Body of pancreas (tissue), 4 donors: ENCODE measurements at regions not wholly inside any gene's neighbourhood (a gene's known extent, or its start where the extent isn't known, plus 50 kb on each side); places are given as distances from the start of the nearest gene placed in this dataset.

ENCODE experiments used
- ATAC-seq: fragments of 150-250 bp; one replicate; pipeline ENCODE4 v1.9.1; 2016
- DNase-seq, 4 donors: peaks; one replicate each; pipeline ENCODE4 v3.0.0-alpha.2; 2019
- H3K27ac ChIP-seq, 4 donors: fragments of 200-600 bp; sonication (generic); 1 replicate in 3 of 4; 2 replicates in 1 of 4; pipeline versions ENCODE4 v1.5.1 to v1.6.1; 2016 to 2019; ENCODE audit warnings: mild to moderate bottlenecking in 1 of 4, mixed read lengths in 1 of 4, moderate library complexity in 1 of 4
- H3K27me3 ChIP-seq, 2 donors: fragments of 200-600 bp; sonication (generic); one replicate each; pipeline ENCODE4 v1.6.0; 2016; ENCODE audit warnings: mild to moderate bottlenecking in 1 of 2
- H3K36me3 ChIP-seq, 2 donors: fragments of 200-600 bp; sonication (generic); replicated peaks in 1 of 2; 2 replicates each; pipeline ENCODE4 v1.5.1; 2016; ENCODE audit warnings: low read depth in 2 of 2; ENCODE audit not compliant: insufficient read depth in 1 of 2
- H3K4me1 ChIP-seq: fragments of 200-600 bp; sonication (generic); one replicate; pipeline ENCODE4 v1.6.0; 2016
- H3K4me3 ChIP-seq, 2 donors: fragments of 200-600 bp; sonication (generic); 1 replicate in 1 of 2; 2 replicates in 1 of 2; pipeline ENCODE4 v1.5.1; 2016 to 2019
- H3K9me3 ChIP-seq, 3 donors: fragments of 200-600 bp; sonication (generic); 1 replicate in 2 of 3; 2 replicates in 1 of 3; pipeline ENCODE4 v1.5.1; 2016
- CTCF ChIP-seq, 7 experiments: fragments of 450-650 bp in 4 of 7; fragments of 200-600 bp in 3 of 7; sonication (generic) in 3 of 7; IDR thresholded peaks; one replicate each; pipeline ENCODE4 v1.5.1; 2016 to 2019; ENCODE audit warnings: antibody characterized with exemption in 7 of 7
- POLR2A ChIP-seq, 3 donors: fragments of 450-650 bp; IDR thresholded peaks; one replicate each; pipeline ENCODE4 v1.6.1; 2016; ENCODE audit warnings: antibody characterized with exemption in 3 of 3, mild to moderate bottlenecking in 2 of 3
- WGBS, 2 donors: methylation state at CpG; one replicate each; pipeline ENCODE4 v1.1.5; 2017; 5-methylcytosine and 5-hydroxymethylcytosine counted together
- intact Hi-C: fragments of 100-400 bp; cut with DNase I; formaldehyde crosslinking; loops from one replicate; pipeline ENCODE4 v1.15.1; 2023

GRCh38 chr6:166877906-166878305 is 78.4 kb downstream of the RNASET2 start:
- Histone ChIP-seq H3K4me1 (no peaks in the 10 kb centered on the region), H3K27me3 (no peaks in the 10 kb centered on the region), H3K4me3 (no peak overlapping the region), H3K9me3 (no peaks in the 10 kb centered on the region), H3K27ac (no peak overlapping the region), H3K36me3 (no peaks in the 10 kb centered on the region)
- intact Hi-C loops: no loop called here
- TF ChIP-seq POLR2A (IDR thresholded peaks at IDR 0.05) (no peak), CTCF (IDR thresholded peaks at IDR 0.05) (no peak)
- ATAC-seq (no peak), DNase-seq (no peak)
- 73 to 81% methylated on average over 2 of the region's 2 CpGs for WGBS, 2 donors

GRCh38 chr6:166877349-166877748 is 79.0 kb downstream of the RNASET2 start:
- Histone ChIP-seq H3K36me3 (no peaks in the 10 kb centered on the region), H3K27ac (no peak overlapping the region), H3K4me1 (no peaks in the 10 kb centered on the region), H3K4me3 (no peak overlapping the region), H3K9me3 (no peaks in the 10 kb centered on the region), H3K27me3 (no peaks in the 10 kb centered on the region)
- TF ChIP-seq CTCF (IDR thresholded peaks at IDR 0.05) (no peak), POLR2A (IDR thresholded peaks at IDR 0.05) (no peak)
- ATAC-seq (no peak), DNase-seq (no peak)
- 89% methylated on average over 2 of the region's 2 CpGs for WGBS, 2 donors
- intact Hi-C loops: no loop called here

GRCh38 chr6:166872531-166873009 is 83.8 kb downstream of the RNASET2 start:
- intact Hi-C loops: no loop called here
- 80 to 82% methylated on average over 9 of the region's 9 CpGs for WGBS, 2 donors

DNA sequence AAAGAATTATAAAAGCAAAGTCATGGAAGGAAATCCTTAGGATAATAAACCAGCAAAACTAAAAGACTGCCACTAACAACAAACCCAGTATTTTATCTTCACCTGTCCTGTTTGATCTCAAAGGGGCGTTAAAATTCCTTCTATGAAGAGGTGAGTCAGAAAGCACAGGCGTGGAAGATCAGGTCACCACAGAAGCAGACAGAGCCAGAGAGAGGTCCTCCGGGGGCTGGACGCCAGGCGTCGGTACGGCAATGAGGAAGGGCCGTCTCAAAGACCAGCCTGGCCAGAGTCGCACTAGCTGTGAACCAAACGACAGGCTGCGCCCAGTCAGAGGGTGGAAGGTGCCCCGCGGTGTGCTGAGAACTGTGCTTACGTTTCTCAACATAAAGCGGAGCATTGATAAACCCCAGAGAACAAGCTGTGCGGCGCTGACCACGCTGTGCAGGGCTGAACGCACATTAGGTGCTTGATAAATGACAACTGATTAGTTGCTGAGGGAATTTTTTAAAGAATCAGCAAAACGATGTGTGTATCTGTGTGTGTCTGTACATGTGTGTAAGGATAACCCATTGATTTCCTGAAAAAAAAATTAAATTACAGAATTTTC is 85.6 kb downstream of the RNASET2 start:
- 73 to 82% methylated on average over 20 of the region's 20 CpGs for WGBS, 2 donors
- intact Hi-C loops: no loop called here
- H3K4me1 ChIP-seq: no peaks in the 10 kb centered on the region

More at GRCh38 chr6:166872531-166873009, 83.8 kb downstream of the RNASET2 start:
- no peaks in the 10 kb centered on the region for H3K27me3 ChIP-seq
- no peak for TF ChIP-seq CTCF (IDR thresholded peaks at IDR 0.05)
- TF ChIP-seq POLR2A (IDR thresholded peaks at IDR 0.05): no peak
- no peak for ATAC-seq
- DNase-seq: no peak
- H3K4me3 ChIP-seq: no peak overlapping the region
- no peaks in the 10 kb centered on the region for H3K4me1 ChIP-seq
- H3K27ac ChIP-seq: no peak overlapping the region
- H3K36me3 ChIP-seq: no peaks in the 10 kb centered on the region
- H3K9me3 ChIP-seq: no peaks in the 10 kb centered on the region

More for the DNA sequence above, 85.6 kb downstream of the RNASET2 start:
- ATAC-seq: no peak
- no peak overlapping the region for H3K4me3 ChIP-seq
- no peaks in the 10 kb centered on the region for H3K9me3 ChIP-seq
- no peaks in the 10 kb centered on the region for H3K36me3 ChIP-seq
- no peak overlapping the region for H3K27ac ChIP-seq
- no peak for DNase-seq
- no peaks in the 10 kb centered on the region for H3K27me3 ChIP-seq
- TF ChIP-seq POLR2A (IDR thresholded peaks at IDR 0.05) (no peak), CTCF (IDR thresholded peaks at IDR 0.05) (no peak)
